GM10266 (cell line): ENCODE measurements at regions not wholly inside any gene's neighbourhood (a gene's known extent, or its start where the extent isn't known, plus 50 kb on each side); places are given as distances from the start of the nearest gene placed in this dataset.

Experiments used
- DNase-seq: peaks from one replicate; pipeline ENCODE4 v3.0.0; 2012; ENCODE audit errors: extremely low spot score
- CTCF ChIP-seq: IDR thresholded peaks from 2 replicates; pipeline ENCODE4 v1.5.1; 2012; ENCODE audit warnings: mild to moderate bottlenecking, low read depth; ENCODE audit not compliant: control insufficient read depth, insufficient read depth; ENCODE audit errors: missing control alignments

GRCh38 chr2:225164401-225165050 is 122.3 kb upstream of the DOCK10 start:
- no peak for TF ChIP-seq CTCF

GRCh38 chr2:225158360-225158759 is 116.1 kb upstream of the DOCK10 start:
- TF ChIP-seq CTCF: no peak
- no peak for DNase-seq

More at GRCh38 chr2:225164401-225165050, 122.3 kb upstream of the DOCK10 start:
- no peak for DNase-seq

- TF ChIP-seq CTCF: no peak
- no peak for DNase-seq
These were observed 114.7 kb upstream of the DOCK10 start for GRCh38 chr2:225156853-225157451.

- no peak for TF ChIP-seq CTCF
- DNase-seq: no peak
These were observed 98.5 kb upstream of the DOCK10 start for GRCh38 chr2:225140723-225141122.

- no peak for TF ChIP-seq CTCF
- no peak for DNase-seq
These were observed 95.7 kb upstream of the DOCK10 start for GRCh38 chr2:225137971-225138370.

GRCh38 chr2:225136552-225136951 is 94.3 kb upstream of the DOCK10 start:
- TF ChIP-seq CTCF: no peak
- DNase-seq: no peak

GRCh38 chr2:225131898-225132297 is 89.6 kb upstream of the DOCK10 start:
- DNase-seq: no peak
- TF ChIP-seq CTCF: no peak
